Chondrocyte (in vitro differentiated cells): ENCODE measurements at regions not wholly inside any gene's neighbourhood (a gene's known extent, or its start where the extent isn't known, plus 50 kb on each side); places are given as distances from the start of the nearest gene placed in this dataset.
A peak's percentile ranks its signal among the peaks of the same experiment; 100 is the strongest.

Experiments used
- DNase-seq: peaks from one replicate; pipeline ENCODE4 v3.0.0; 2021; ENCODE audit warnings: mixed read lengths, low spot score
- H3K27ac Mint-ChIP-seq: one replicate; pipeline ENCODE4 v1.8.0; 2021; ENCODE audit warnings: mild to moderate bottlenecking, moderate library complexity, mixed read lengths; ENCODE audit not compliant: unreplicated experiment
- H3K27me3 Mint-ChIP-seq: 2 replicates; pipeline ENCODE4 v1.8.0; 2021; ENCODE audit warnings: low read depth, mixed read lengths
- H3K36me3 Mint-ChIP-seq: 2 replicates; pipeline ENCODE4 v1.8.0; 2021; ENCODE audit warnings: low read depth, mixed read lengths
- H3K4me1 Mint-ChIP-seq: 2 replicates; pipeline ENCODE4 v1.8.0; 2021; ENCODE audit warnings: low read depth, mild to moderate bottlenecking, mixed read lengths
- H3K4me3 Mint-ChIP-seq: one replicate; pipeline ENCODE4 v1.8.0; 2021; ENCODE audit warnings: mild to moderate bottlenecking, moderate library complexity, mixed read lengths; ENCODE audit not compliant: unreplicated experiment
- H3K9me3 Mint-ChIP-seq: 2 replicates; pipeline ENCODE4 v1.8.0; 2021; ENCODE audit warnings: low read depth, mixed read lengths
- TF ChIP-seq, protein P1 (sequence below): fragments of 200-600 bp; sonication (generic); IDR thresholded peaks from 2 replicates; pipeline ENCODE4 v1.5.0; 2021; ENCODE audit warnings: antibody characterized with exemption, mild to moderate bottlenecking, moderate library complexity

DNA sequence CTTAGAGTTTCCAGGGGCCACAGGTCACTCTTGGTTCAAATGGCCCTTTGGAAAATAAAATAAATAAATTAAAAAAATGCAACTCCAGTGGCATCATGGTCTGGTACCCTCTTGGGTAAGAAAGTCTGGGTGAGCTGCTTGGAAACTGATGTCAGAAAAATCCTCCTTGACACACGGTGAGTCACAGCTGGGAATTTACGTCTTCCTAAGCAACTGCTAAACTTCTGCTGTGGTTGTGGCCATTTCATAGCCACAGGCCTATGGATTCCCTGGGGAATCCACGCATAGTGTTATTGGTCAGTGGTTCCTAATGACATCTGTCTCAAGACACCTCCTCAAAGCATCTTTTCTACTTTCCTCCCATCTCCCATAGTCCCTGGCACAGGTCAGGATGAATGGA is 220.8 kb downstream of the COG6 start:
- H3K27ac Mint-ChIP-seq: peak overlapping the region; percentile 65
- H3K27me3 Mint-ChIP-seq: no peaks in the 10 kb centered on the region
- H3K36me3 Mint-ChIP-seq: no peaks in the 10 kb centered on the region
- TF ChIP-seq, protein P1, sequence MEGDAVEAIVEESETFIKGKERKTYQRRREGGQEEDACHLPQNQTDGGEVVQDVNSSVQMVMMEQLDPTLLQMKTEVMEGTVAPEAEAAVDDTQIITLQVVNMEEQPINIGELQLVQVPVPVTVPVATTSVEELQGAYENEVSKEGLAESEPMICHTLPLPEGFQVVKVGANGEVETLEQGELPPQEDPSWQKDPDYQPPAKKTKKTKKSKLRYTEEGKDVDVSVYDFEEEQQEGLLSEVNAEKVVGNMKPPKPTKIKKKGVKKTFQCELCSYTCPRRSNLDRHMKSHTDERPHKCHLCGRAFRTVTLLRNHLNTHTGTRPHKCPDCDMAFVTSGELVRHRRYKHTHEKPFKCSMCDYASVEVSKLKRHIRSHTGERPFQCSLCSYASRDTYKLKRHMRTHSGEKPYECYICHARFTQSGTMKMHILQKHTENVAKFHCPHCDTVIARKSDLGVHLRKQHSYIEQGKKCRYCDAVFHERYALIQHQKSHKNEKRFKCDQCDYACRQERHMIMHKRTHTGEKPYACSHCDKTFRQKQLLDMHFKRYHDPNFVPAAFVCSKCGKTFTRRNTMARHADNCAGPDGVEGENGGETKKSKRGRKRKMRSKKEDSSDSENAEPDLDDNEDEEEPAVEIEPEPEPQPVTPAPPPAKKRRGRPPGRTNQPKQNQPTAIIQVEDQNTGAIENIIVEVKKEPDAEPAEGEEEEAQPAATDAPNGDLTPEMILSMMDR: no peak
- no peak for DNase-seq
- H3K4me1 Mint-ChIP-seq: peaks cover 21% of the 10 kb centered on the region
- H3K9me3 Mint-ChIP-seq: no peaks in the 10 kb centered on the region
- no peak overlapping the region for H3K4me3 Mint-ChIP-seq

DNA sequence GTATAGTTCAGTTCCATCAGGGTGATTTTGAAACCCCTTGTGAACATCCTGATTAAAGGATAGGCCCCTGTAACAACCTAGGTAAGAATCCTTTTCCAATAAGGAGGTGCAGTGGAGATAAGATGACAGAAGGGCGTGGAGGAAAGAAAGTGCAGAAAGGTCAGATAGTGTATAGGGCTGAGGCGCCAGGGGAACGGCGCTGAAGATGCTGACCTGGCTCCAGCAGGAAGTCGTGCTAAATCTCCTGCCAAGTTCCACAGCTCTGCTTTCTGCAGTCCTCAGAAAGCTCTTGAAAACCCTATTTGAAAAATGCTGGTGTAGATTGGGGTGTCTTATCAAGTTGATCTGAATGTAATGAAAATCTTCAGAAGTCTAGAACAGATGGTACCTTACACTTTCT is 221.7 kb downstream of the COG6 start:
- TF ChIP-seq, protein P1: no peak
- Mint-ChIP-seq H3K27me3 (no peaks in the 10 kb centered on the region), H3K4me3 (no peak overlapping the region), H3K9me3 (peaks cover 3% of the 10 kb centered on the region), H3K4me1 (peaks cover 30% of the 10 kb centered on the region), H3K36me3 (no peaks in the 10 kb centered on the region), H3K27ac (no peak overlapping the region)
- DNase-seq: no peak

DNA sequence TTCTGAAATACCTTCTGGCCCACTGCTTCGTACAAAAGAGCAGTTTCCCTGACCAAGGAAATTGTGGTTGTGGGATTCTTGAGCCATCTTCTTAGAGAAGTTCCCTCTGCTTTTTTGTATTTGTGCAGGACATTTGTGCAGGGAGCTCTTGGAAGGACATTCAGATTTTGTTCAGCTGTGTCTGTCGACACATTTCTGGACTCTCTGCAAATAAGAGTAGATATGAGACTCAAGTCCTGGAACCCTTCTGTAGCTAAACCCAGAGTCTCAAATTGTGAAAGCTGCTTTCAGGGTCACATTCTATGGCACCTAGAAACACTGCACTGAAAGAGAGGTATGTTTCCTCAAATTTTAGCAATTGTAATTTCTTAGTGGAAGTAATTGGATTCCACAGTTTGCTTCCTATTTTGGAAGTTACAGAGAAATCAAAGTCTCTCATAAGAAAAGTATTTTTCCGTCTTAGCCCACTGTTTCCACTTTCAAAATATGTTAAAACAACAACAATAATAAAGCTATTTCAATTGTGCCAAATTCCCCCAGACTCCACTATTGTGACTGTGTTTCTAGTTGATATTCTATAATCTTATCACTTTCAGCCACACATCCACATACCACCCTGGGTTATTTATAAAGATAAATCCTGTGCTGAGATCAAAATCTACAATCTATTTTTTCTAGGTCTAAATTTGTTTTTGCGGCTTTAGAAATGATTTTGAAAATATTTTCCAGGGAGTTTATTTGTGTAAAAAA is 224.0 kb downstream of the COG6 start:
- Mint-ChIP-seq H3K4me3 (no peak overlapping the region), H3K36me3 (peaks cover 9% of the 10 kb centered on the region), H3K27me3 (no peaks in the 10 kb centered on the region), H3K9me3 (peaks cover 26% of the 10 kb centered on the region), H3K4me1 (peaks cover 33% of the 10 kb centered on the region), H3K27ac (no peak overlapping the region)
- TF ChIP-seq, protein P1: no peak
- DNase-seq: no peak

DNA sequence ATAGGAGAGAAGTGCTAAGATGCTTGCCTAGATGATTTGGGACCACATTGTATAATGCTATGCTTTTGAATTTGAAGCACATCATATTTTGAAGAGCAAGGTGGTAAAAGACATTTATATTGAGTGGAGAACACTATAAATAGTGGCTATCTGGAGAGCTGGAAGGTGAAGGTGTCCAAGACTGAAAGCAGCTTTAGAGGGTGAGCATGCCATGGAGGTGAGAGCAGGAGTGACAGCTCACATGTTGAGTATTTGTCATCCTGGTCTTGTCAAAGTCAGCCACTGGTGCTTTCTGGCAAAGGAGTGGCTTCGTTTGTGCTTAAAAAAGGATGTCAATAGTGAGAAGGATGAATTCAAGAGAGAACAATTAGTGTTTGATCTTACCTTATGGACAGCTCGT is 225.9 kb downstream of the COG6 start:
- peaks cover 9% of the 10 kb centered on the region for H3K36me3 Mint-ChIP-seq
- H3K4me1 Mint-ChIP-seq: peaks cover 19% of the 10 kb centered on the region
- TF ChIP-seq, protein P1: no peak
- H3K9me3 Mint-ChIP-seq: peaks cover 35% of the 10 kb centered on the region
- no peak for DNase-seq
- peak overlapping the region; percentile 34 for H3K27ac Mint-ChIP-seq
- H3K4me3 Mint-ChIP-seq: no peak overlapping the region
- H3K27me3 Mint-ChIP-seq: no peaks in the 10 kb centered on the region

DNA sequence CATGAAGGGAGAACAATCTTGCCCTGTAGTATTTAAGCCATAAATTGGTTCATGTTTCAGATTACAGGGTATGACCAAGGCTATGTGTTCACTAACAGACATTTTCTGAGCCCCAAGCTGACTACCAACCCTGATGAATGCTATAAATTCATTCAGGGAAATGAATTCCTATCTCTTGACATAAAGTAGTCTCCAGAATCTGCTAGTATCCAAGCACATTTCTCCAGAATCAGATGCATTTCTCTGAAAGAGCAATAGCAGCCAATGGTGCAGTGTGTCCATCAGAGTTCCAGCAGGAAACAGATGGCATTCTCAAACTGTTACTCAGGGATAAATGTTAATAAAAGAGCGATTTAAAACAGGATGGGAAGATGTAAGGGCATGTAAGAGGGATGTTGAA is 226.4 kb downstream of the COG6 start:
- Mint-ChIP-seq H3K4me1 (peaks cover 15% of the 10 kb centered on the region), H3K36me3 (peaks cover 9% of the 10 kb centered on the region), H3K9me3 (peaks cover 35% of the 10 kb centered on the region), H3K27ac (peak overlapping the region; percentile 34), H3K4me3 (no peak overlapping the region), H3K27me3 (no peaks in the 10 kb centered on the region)
- DNase-seq: no peak
- TF ChIP-seq, protein P1: no peak
